ENCODE measurements at regions not wholly inside any gene's neighbourhood (a gene's known extent, or its start where the extent isn't known, plus 50 kb on each side); places are given as distances from the start of the nearest gene placed in this dataset.

DNA sequence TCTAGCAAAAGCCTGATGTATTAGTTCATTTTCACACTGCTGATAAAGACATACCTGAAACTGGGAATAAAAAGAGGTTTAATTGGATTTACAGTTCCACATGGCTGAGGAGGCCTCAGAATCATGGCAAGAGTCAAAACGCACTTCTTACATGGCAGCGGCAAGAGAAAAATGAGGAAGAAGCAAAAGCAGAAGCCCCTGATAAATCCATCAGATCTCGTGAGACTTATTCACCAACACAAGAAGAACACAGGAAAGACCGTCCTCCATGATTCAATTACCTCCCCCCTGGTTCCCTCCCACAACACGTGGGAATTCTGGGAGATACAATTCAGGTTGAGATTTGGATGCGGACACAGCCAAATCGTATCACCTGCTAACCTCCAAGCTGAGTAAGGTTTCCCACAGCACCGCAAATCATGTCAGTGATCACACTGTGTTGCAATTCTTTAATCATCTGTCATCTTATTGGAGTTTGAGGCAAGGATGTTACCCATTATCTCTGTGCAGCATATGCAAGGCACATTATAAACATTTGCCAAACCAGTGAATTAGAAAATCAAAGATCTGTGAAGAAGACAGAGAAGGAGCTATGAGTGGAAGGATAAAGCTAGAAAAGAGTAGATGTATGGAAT, 128.5 kb downstream of the ZNF281 start:
- no peak overlapping the region for H3K4me3 ChIP-seq
- no peaks in the 10 kb centered on the region for H3K4me1 ChIP-seq
- intact Hi-C loops (cut with DNase I) = no loop called here
- peaks cover 0 to 2% (median 0%) of the 10 kb centered on the region in 3 donors for H3K27me3 ChIP-seq (ENCODE audit: insufficient read depth in 3 of 3, low read length in 2 of 3)
- H3K27ac ChIP-seq = no peak overlapping the region
- no peak for DNase-seq
- WGBS, 3 donors = 86 to 90% (median 86%) methylated on average over 8 of the region's 8 CpGs
- no peaks in the 10 kb centered on the region for H3K9me3 ChIP-seq
- ATAC-seq = no peak
- H3K36me3 ChIP-seq (ENCODE audit: insufficient read depth in 1 of 2, low read depth in 1 of 2) = no peaks in the 10 kb centered on the region
- TF ChIP-seq, protein P1, sequence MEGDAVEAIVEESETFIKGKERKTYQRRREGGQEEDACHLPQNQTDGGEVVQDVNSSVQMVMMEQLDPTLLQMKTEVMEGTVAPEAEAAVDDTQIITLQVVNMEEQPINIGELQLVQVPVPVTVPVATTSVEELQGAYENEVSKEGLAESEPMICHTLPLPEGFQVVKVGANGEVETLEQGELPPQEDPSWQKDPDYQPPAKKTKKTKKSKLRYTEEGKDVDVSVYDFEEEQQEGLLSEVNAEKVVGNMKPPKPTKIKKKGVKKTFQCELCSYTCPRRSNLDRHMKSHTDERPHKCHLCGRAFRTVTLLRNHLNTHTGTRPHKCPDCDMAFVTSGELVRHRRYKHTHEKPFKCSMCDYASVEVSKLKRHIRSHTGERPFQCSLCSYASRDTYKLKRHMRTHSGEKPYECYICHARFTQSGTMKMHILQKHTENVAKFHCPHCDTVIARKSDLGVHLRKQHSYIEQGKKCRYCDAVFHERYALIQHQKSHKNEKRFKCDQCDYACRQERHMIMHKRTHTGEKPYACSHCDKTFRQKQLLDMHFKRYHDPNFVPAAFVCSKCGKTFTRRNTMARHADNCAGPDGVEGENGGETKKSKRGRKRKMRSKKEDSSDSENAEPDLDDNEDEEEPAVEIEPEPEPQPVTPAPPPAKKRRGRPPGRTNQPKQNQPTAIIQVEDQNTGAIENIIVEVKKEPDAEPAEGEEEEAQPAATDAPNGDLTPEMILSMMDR (IDR thresholded peaks at IDR 0.05) = no peak

DNA sequence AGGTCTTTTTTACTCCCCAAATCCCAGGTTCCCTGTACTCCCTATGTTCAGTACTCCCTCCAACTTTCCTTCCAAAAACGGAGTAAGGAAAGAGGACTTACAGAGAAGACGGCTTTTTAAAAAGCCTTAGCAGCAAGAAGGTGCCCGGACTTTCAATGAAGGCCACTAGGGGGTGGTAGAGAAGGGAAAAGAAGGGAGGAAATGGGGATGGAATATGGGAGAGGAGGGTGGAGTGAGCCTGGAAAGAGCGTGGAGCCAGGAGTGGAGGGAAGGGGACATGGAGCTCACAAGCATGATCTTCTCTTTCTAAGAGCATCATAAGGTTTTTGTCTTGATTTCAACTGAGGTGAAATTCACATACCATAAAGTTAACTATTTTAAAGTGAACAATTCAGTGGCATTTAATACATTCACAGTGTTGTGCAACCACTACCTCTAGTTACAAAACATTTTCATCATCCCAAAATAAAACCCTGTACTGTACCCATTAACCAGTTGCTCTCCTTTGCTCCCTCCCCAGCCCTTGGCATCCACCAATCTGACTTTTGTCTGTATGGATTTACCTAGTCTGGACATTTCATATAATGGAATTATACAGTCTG, 129.9 kb downstream of the ZNF281 start:
- DNase-seq (no peak), ATAC-seq (no peak)
- WGBS, 3 donors = 36 to 45% (median 43%) methylated on average over 4 of the region's 4 CpGs
- TF ChIP-seq, protein P1 (IDR thresholded peaks at IDR 0.05) = peak; percentile 46
- Histone ChIP-seq H3K27me3 (ENCODE audit: insufficient read depth in 3 of 3, low read length in 2 of 3) (peaks cover 0 to 2% (median 0%) of the 10 kb centered on the region in 3 donors), H3K36me3 (ENCODE audit: insufficient read depth in 1 of 2, low read depth in 1 of 2) (no peaks in the 10 kb centered on the region), H3K27ac (no peak overlapping the region), H3K9me3 (no peaks in the 10 kb centered on the region), H3K4me1 (no peaks in the 10 kb centered on the region), H3K4me3 (no peak overlapping the region)
- intact Hi-C loops (cut with DNase I) = loop anchor here (10.0 kb wide), 2 partner anchors 205 to 595 kb away; no protein-coding TSS in a partner anchor

DNA sequence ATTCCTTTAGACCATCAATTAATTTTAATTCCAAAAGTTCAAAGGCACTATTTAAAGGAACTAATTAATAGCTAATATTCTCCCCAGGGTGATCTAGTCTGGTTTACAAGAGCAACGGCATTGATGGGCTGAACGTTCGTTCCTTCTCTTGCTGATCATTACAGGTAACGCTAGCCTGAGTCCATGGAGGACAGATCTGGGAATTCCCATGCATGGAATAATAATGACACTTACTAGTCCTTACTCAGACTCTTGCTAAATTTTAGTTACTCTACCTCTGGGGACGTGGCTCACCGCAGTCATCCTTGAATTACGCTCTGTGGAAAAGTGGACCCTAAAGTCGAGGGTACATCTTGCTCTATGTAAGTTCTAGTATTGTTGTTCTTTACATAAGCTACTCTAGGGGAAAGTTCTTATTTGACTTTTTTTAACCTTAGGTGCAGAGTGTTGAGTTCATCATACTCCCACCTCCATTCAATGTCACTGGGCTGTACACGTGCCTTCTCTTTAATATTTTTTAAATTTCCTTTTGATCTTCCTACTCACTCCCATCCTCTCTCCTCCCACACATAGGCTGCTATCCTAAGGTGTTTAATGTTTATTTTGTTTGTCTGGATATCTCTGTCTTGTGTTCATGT, 133.9 kb downstream of the ZNF281 start:
- ATAC-seq = no peak

DNA sequence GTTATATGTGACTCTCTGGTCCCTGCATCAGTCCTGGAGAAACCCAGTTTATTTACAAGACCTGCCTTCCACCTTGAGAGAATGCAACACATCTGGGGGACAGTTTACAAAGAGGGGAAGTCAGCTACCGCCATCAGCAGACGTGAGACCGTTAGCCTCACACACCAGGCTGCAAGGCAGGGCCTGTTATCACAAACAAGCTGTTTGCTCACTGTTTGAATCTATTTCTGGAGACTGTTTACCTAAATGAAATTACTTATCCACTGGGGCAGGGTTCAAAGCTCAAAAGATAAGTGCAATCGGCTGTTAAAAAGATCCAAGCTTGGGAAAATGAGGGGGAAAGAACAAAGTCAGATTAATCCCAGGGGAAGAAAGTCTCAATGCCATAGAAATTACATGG, 134.4 kb downstream of the ZNF281 start:
- H3K27me3 ChIP-seq (ENCODE audit: insufficient read depth in 3 of 3, low read length in 2 of 3) = peaks cover 0 to 2% (median 0%) of the 10 kb centered on the region in 3 donors
- TF ChIP-seq, protein P1 (IDR thresholded peaks at IDR 0.05) = no peak
- intact Hi-C loops (cut with DNase I) = loop anchor here (10.0 kb wide), 2 partner anchors 209 to 591 kb away; no protein-coding TSS in a partner anchor
- 67 to 69% (median 69%) methylated on average over 4 of the region's 4 CpGs for WGBS, 3 donors
- DNase-seq (no peak), ATAC-seq (no peak)
- no peaks in the 10 kb centered on the region for H3K9me3 ChIP-seq
- no peak overlapping the region for H3K27ac ChIP-seq
- no peak overlapping the region for H3K4me3 ChIP-seq
- H3K36me3 ChIP-seq (ENCODE audit: insufficient read depth in 1 of 2, low read depth in 1 of 2) = no peaks in the 10 kb centered on the region
- H3K4me1 ChIP-seq = no peaks in the 10 kb centered on the region

More for the DNA sequence above, 133.9 kb downstream of the ZNF281 start:
- intact Hi-C loops (cut with DNase I) = loop anchor here (10.0 kb wide), 2 partner anchors 209 to 591 kb away; no protein-coding TSS in a partner anchor
- Histone ChIP-seq H3K4me3 (no peak overlapping the region), H3K27me3 (ENCODE audit: insufficient read depth in 3 of 3, low read length in 2 of 3) (peaks cover 0 to 2% (median 0%) of the 10 kb centered on the region in 3 donors), H3K27ac (no peak overlapping the region), H3K36me3 (ENCODE audit: insufficient read depth in 1 of 2, low read depth in 1 of 2) (no peaks in the 10 kb centered on the region), H3K9me3 (no peaks in the 10 kb centered on the region), H3K4me1 (no peaks in the 10 kb centered on the region)
- no peak for DNase-seq
- TF ChIP-seq, protein P1 (IDR thresholded peaks at IDR 0.05) = no peak
- WGBS, 3 donors = 74 to 81% (median 80%) methylated on average over 9 of the region's 9 CpGs
